Loucy (cell line): ENCODE measurements at regions not wholly inside any gene's neighbourhood (a gene's known extent, or its start where the extent isn't known, plus 50 kb on each side); places are given as distances from the start of the nearest gene placed in this dataset.

Experiments used
- H2AFZ ChIP-seq: fragments of 200-600 bp; sonication (generic); 2 replicates; pipeline ENCODE4 v1.6.0; 2016; ENCODE audit warnings: antibody characterized with exemption, mild to moderate bottlenecking, low read length, moderate library complexity
- H3F3A ChIP-seq: fragments of 200-600 bp; 2 replicates; pipeline ENCODE4 v1.6.0; 2016; ENCODE audit warnings: antibody characterized with exemption, low read depth, mild to moderate bottlenecking
- H3K27me3 ChIP-seq: fragments of 200-600 bp; sonication (generic); 2 replicates; pipeline ENCODE4 v1.6.1; 2014; ENCODE audit warnings: low read length, mild to moderate bottlenecking; ENCODE audit not compliant: insufficient read depth, poor library complexity, severe bottlenecking
- H3K36me3 ChIP-seq: fragments of 200-600 bp; sonication (generic); 2 replicates; pipeline ENCODE4 v1.6.1; 2016; ENCODE audit warnings: low read length; ENCODE audit not compliant: insufficient read depth
- H3K4me1 ChIP-seq: fragments of 200-600 bp; sonication (generic); 2 replicates; pipeline ENCODE4 v1.5.1; 2014; ENCODE audit warnings: low read length, mild to moderate bottlenecking; ENCODE audit not compliant: insufficient read depth, poor library complexity, severe bottlenecking
- H3K4me2 ChIP-seq: fragments of 200-600 bp; sonication (generic); 2 replicates; pipeline ENCODE4 v1.6.0; 2014; ENCODE audit warnings: antibody characterized with exemption, low read length, low read depth, mild to moderate bottlenecking; ENCODE audit not compliant: poor library complexity, severe bottlenecking
- H3K4me3 ChIP-seq: fragments of 200-600 bp; sonication (generic); 2 replicates; pipeline ENCODE4 v1.5.1; 2014; ENCODE audit warnings: low read length, mild to moderate bottlenecking, mixed read lengths; ENCODE audit not compliant: poor library complexity, severe bottlenecking
- H3K79me2 ChIP-seq: fragments of 200-600 bp; sonication (generic); 2 replicates; pipeline ENCODE4 v1.6.1; 2014; ENCODE audit warnings: low read length; ENCODE audit not compliant: insufficient read depth
- H3K9ac ChIP-seq: fragments of 200-600 bp; sonication (generic); 2 replicates; pipeline ENCODE4 v1.6.0; 2014; ENCODE audit warnings: mild to moderate bottlenecking, low read depth, low read length, moderate library complexity; ENCODE audit not compliant: poor library complexity, severe bottlenecking
- H3K9me2 ChIP-seq: fragments of 200-600 bp; sonication (generic); replicated peaks from 2 replicates; pipeline ENCODE4 v1.6.1; 2016; ENCODE audit warnings: low read depth, low read length, mixed read lengths
- H3K9me3 ChIP-seq: fragments of 200-600 bp; sonication (generic); 2 replicates; pipeline ENCODE4 v1.6.1; 2014; ENCODE audit warnings: mild to moderate bottlenecking, antibody characterized with exemption, low read length, low read depth; ENCODE audit not compliant: insufficient read depth
- H4K20me1 ChIP-seq: fragments of 200-600 bp; sonication (generic); 2 replicates; pipeline ENCODE4 v1.6.0; 2014; ENCODE audit warnings: antibody characterized with exemption, low read length, mild to moderate bottlenecking; ENCODE audit not compliant: insufficient read depth, poor library complexity, severe bottlenecking
- CTCF ChIP-seq: fragments of 200-600 bp; sonication (generic); conservative IDR thresholded peaks from 2 replicates; pipeline ENCODE4 v1.5.1; 2014; ENCODE audit warnings: mild to moderate bottlenecking, antibody characterized with exemption, low read length
- EZH2phosphoT487 ChIP-seq: fragments of 200-600 bp; IDR thresholded peaks from 2 replicates; pipeline ENCODE4 v1.6.1; 2018; ENCODE audit warnings: antibody characterized with exemption, mild to moderate bottlenecking, moderate library complexity, borderline replicate concordance

DNA sequence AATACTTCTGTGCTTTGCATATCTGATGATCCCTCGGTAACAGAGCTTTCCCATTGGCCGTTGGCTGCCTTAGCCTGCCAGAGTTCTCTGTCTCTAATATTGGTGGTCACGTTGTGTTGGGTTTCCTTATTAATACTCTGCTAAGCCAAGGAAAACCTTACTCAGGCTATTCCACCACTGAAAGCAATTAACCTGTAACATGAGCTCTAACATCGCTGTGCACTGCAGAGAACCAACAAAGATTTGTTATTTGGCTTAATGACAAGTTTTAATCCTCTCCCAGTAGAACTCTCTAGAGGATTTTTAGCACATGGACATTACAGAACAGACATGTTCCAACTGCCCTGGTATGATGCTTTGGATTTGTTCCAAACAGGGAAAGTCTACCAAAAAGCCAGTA lies 825.9 kb upstream of the POU3F3 start:
- Histone ChIP-seq H3K4me2 (no peak overlapping the region), H3K9me2 (no peaks in the 10 kb centered on the region)
- TF ChIP-seq EZH2phosphoT487 (no peak), CTCF (no peak)

DNA sequence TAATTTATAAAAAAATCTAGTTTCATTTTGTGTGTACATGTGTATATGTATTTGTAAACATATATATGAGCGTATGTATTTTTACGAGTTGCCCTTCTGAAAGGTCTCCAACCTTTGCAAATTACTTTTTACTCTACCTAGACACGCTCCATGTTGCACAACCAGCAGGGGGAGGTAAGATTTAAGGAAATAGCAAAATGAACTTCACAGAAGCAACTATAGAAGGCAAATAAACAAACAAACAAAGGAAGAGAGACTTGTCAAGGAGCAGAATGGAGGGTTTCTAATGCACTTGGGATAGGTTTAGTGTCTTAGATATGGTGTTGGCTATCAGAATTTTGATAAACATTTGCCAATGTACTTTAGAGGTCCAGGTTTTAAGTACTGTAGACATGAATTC lies 820.5 kb upstream of the POU3F3 start:
- Histone ChIP-seq H4K20me1 (no peaks in the 10 kb centered on the region), H3K9ac (no peak overlapping the region), H3F3A (no peaks in the 10 kb centered on the region), H3K4me2 (no peak overlapping the region), H3K9me3 (no peaks in the 10 kb centered on the region), H3K4me3 (no peak overlapping the region), H3K36me3 (no peaks in the 10 kb centered on the region), H3K79me2 (no peaks in the 10 kb centered on the region), H3K9me2 (no peaks in the 10 kb centered on the region), H2AFZ (no peak overlapping the region), H3K4me1 (no peaks in the 10 kb centered on the region), H3K27me3 (no peaks in the 10 kb centered on the region)
- TF ChIP-seq EZH2phosphoT487 (no peak), CTCF (peak; percentile 67)

More for the DNA sequence above, 825.9 kb upstream of the POU3F3 start:
- H3K27me3 ChIP-seq: no peaks in the 10 kb centered on the region
- no peaks in the 10 kb centered on the region for H3F3A ChIP-seq
- H3K79me2 ChIP-seq: no peaks in the 10 kb centered on the region
- no peaks in the 10 kb centered on the region for H3K36me3 ChIP-seq
- H3K4me1 ChIP-seq: no peaks in the 10 kb centered on the region
- no peaks in the 10 kb centered on the region for H4K20me1 ChIP-seq
- no peak overlapping the region for H3K4me3 ChIP-seq
- H3K9ac ChIP-seq: no peak overlapping the region
- no peak overlapping the region for H2AFZ ChIP-seq
- no peaks in the 10 kb centered on the region for H3K9me3 ChIP-seq

- Histone ChIP-seq H3K9me2 (no peaks in the 10 kb centered on the region), H4K20me1 (no peaks in the 10 kb centered on the region), H3K4me2 (no peak overlapping the region), H3K27me3 (no peaks in the 10 kb centered on the region), H3K9me3 (no peaks in the 10 kb centered on the region), H3F3A (no peaks in the 10 kb centered on the region), H2AFZ (no peak overlapping the region), H3K9ac (no peak overlapping the region), H3K4me1 (no peaks in the 10 kb centered on the region), H3K4me3 (no peak overlapping the region), H3K79me2 (no peaks in the 10 kb centered on the region), H3K36me3 (no peaks in the 10 kb centered on the region)
- TF ChIP-seq CTCF: no peak
- TF ChIP-seq EZH2phosphoT487: no peak
These were observed 813.1 kb upstream of the POU3F3 start for GRCh38 chr2:104040771-104041170.
